ENCODE measurements at regions not wholly inside any gene's neighbourhood (a gene's known extent, or its start where the extent isn't known, plus 50 kb on each side); places are given as distances from the start of the nearest gene placed in this dataset.

DNA sequence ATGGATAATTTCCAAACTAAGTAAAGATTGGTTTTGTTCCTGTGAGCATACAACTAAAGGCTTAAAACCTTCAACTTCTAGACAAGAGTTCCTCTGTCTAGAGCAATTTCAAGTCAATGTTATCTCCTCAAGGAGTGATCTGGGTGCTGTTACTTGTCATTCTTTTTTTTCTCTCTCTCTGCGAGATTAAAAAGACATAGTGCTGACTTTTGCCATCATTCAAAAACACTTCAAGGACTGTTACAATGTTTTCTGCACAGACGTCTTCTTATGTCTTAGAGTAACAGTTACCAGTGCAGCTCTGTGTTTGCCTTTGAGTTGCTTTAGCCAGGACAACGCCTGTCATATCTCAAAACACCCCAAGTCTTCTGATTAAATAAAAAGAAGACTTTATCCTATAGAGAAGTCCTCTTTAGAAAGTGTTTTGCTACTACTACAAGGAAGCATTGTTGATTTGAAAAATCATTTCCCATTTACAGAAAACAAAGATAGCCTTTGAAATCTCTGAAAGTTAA is 263.5 kb upstream of the FERD3L start:
- POLR2A ChIA-PET = no interaction called here
- no peaks in the 10 kb centered on the region; the same call in 1 of the 2 replicates for H3K27me3 ChIP-seq (ENCODE audit: insufficient read depth)

More for the DNA sequence above, 263.5 kb upstream of the FERD3L start:
- no peaks in the 10 kb centered on the region for H3K36me3 ChIP-seq (replicated peaks in 1 of 2; ENCODE audit: control insufficient read depth in 1 of 2, insufficient read depth in 2 of 2, low read length in 1 of 2)
- no peak for DNase-seq
- no peaks in the 10 kb centered on the region for H4K20me1 ChIP-seq (ENCODE audit: insufficient read depth)
- no peaks in the 10 kb centered on the region for H3K9me2 ChIP-seq
- TF ChIP-seq JUND (IDR thresholded peaks at IDR 0.05) (no peak), YY1 (IDR thresholded peaks at IDR 0.05; ENCODE audit: low read depth) (no peak), NRF1 (IDR thresholded peaks at IDR 0.05; ENCODE audit: low read depth, low read length) (no peak), CHD2 (IDR thresholded peaks at IDR 0.05; ENCODE audit: low read length, partially characterized antibody) (no peak), FOXJ3 (CRISPR knock-in tag; IDR thresholded peaks at IDR 0.05) (no peak), POLR2AphosphoS5 (IDR thresholded peaks at IDR 0.05; ENCODE audit: low read depth, low read length) (no peak), FOSL2 (IDR thresholded peaks at IDR 0.05; ENCODE audit: borderline replicate concordance, low read depth) (no peak), TEAD4 (IDR thresholded peaks at IDR 0.05; ENCODE audit: borderline replicate concordance, insufficient read depth) (no peak), FOXM1 (IDR thresholded peaks at IDR 0.05; ENCODE audit: low read depth) (no peak), RCOR1 (IDR thresholded peaks at IDR 0.05; ENCODE audit: low read length) (no peak), RAD21 (IDR thresholded peaks at IDR 0.05; ENCODE audit: low read length) (no peak), RXRA (IDR thresholded peaks at IDR 0.05; ENCODE audit: borderline replicate concordance, low read depth) (no peak), GABPA (IDR thresholded peaks at IDR 0.05; ENCODE audit: low read depth) (no peak), GATA2 (CRISPR knock-in tag; IDR thresholded peaks at IDR 0.05) (no peak)
- TF ChIP-seq, protein P1, sequence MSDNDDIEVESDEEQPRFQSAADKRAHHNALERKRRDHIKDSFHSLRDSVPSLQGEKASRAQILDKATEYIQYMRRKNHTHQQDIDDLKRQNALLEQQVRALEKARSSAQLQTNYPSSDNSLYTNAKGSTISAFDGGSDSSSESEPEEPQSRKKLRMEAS (IDR thresholded peaks at IDR 0.05; ENCODE audit: low read depth) = no peak
- TF ChIP-seq, protein P2, sequence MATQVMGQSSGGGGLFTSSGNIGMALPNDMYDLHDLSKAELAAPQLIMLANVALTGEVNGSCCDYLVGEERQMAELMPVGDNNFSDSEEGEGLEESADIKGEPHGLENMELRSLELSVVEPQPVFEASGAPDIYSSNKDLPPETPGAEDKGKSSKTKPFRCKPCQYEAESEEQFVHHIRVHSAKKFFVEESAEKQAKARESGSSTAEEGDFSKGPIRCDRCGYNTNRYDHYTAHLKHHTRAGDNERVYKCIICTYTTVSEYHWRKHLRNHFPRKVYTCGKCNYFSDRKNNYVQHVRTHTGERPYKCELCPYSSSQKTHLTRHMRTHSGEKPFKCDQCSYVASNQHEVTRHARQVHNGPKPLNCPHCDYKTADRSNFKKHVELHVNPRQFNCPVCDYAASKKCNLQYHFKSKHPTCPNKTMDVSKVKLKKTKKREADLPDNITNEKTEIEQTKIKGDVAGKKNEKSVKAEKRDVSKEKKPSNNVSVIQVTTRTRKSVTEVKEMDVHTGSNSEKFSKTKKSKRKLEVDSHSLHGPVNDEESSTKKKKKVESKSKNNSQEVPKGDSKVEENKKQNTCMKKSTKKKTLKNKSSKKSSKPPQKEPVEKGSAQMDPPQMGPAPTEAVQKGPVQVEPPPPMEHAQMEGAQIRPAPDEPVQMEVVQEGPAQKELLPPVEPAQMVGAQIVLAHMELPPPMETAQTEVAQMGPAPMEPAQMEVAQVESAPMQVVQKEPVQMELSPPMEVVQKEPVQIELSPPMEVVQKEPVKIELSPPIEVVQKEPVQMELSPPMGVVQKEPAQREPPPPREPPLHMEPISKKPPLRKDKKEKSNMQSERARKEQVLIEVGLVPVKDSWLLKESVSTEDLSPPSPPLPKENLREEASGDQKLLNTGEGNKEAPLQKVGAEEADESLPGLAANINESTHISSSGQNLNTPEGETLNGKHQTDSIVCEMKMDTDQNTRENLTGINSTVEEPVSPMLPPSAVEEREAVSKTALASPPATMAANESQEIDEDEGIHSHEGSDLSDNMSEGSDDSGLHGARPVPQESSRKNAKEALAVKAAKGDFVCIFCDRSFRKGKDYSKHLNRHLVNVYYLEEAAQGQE (IDR thresholded peaks at IDR 0.05; ENCODE audit: low read depth, low read length) = no peak
- TF ChIP-seq, protein P3, sequence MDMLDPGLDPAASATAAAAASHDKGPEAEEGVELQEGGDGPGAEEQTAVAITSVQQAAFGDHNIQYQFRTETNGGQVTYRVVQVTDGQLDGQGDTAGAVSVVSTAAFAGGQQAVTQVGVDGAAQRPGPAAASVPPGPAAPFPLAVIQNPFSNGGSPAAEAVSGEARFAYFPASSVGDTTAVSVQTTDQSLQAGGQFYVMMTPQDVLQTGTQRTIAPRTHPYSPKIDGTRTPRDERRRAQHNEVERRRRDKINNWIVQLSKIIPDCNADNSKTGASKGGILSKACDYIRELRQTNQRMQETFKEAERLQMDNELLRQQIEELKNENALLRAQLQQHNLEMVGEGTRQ (IDR thresholded peaks at IDR 0.05; ENCODE audit: borderline replicate concordance, low read depth, low read length) = no peak
- TF ChIP-seq, protein P4, sequence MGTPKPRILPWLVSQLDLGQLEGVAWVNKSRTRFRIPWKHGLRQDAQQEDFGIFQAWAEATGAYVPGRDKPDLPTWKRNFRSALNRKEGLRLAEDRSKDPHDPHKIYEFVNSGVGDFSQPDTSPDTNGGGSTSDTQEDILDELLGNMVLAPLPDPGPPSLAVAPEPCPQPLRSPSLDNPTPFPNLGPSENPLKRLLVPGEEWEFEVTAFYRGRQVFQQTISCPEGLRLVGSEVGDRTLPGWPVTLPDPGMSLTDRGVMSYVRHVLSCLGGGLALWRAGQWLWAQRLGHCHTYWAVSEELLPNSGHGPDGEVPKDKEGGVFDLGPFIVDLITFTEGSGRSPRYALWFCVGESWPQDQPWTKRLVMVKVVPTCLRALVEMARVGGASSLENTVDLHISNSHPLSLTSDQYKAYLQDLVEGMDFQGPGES (IDR thresholded peaks at IDR 0.05; ENCODE audit: low read depth, low read length) = no peak
- H3K79me2 ChIP-seq (ENCODE audit: insufficient read depth) = no peaks in the 10 kb centered on the region
- no peaks in the 10 kb centered on the region for H3K9me3 ChIP-seq
- 8% methylated on average over 3 of the region's 3 CpGs for WGBS (ENCODE audit: low lambda C conversion rate)
- peaks cover 0 to 6% of the 10 kb centered on the region in 2 experiments; a peak in 1 of 4 replicates for H3K4me1 ChIP-seq (ENCODE audit: control insufficient read depth in 1 of 2, insufficient read depth in 2 of 2, low read depth in 1 of 2, low read length in 1 of 2)
- H2AFZ ChIP-seq (ENCODE audit: low read depth) = no peak overlapping the region
- no peak overlapping the region for H3K9ac ChIP-seq
- H3K4me3 ChIP-seq (ENCODE audit: low read depth in 2 of 2, low read length in 1 of 2) = no peak overlapping the region
- CTCF ChIA-PET = interaction anchor here (0.9 kb wide), 1 partner anchor 287 kb away, joined by 4 read pairs; no protein-coding TSS in a partner anchor
- H3K27ac ChIP-seq (ENCODE audit: low read depth in 2 of 2, low read length in 1 of 2) = no peak overlapping the region
- H3F3A ChIP-seq (replicated peaks; ENCODE audit: insufficient read depth) = no peaks in the 10 kb centered on the region
- H3K4me2 ChIP-seq = no peak overlapping the region
